ENCODE measurements at regions not wholly inside any gene's neighbourhood (a gene's known extent, or its start where the extent isn't known, plus 50 kb on each side); places are given as distances from the start of the nearest gene placed in this dataset.

- H3K79me2 ChIP-seq (ENCODE audit: low read length) = no peaks in the 10 kb centered on the region
- H4K20me1 ChIP-seq (ENCODE audit: low read length) = no peaks in the 10 kb centered on the region
- H3K27me3 ChIP-seq (ENCODE audit: low read length) = peaks cover 69% of the 10 kb centered on the region
- H3K4me1 ChIP-seq (ENCODE audit: insufficient read depth, low read length) = no peaks in the 10 kb centered on the region
- no peak overlapping the region for H3K9ac ChIP-seq (ENCODE audit: low read length)
- no peak for DNase-seq
- intact Hi-C loops (cut with micrococcal nuclease) = no loop called here
- CTCF ChIA-PET = no interaction called here
- no peaks in the 10 kb centered on the region for H3F3A ChIP-seq (ENCODE audit: low read length, unreplicated experiment)
- H3K4me3 ChIP-seq (ENCODE audit: low read length) = no peak overlapping the region
- TF ChIP-seq CTCF (conservative IDR thresholded peaks at IDR 0.05; ENCODE audit: low read depth, low read length) = no peak
- no peak for TF ChIP-seq EZH2 (IDR thresholded peaks at IDR 0.05; ENCODE audit: low read length, unreplicated experiment)
- no peak for TF ChIP-seq EZH2phosphoT487 (IDR thresholded peaks at IDR 0.05; ENCODE audit: borderline replicate concordance, low read length)
- no peak overlapping the region for H2AFZ ChIP-seq (ENCODE audit: low read length)
- POLR2A ChIA-PET (ENCODE audit: unreplicated experiment) = no interaction called here
- no peak overlapping the region for H3K27ac ChIP-seq (ENCODE audit: low read length)
- H3K36me3 ChIP-seq (ENCODE audit: low read depth, low read length) = no peaks in the 10 kb centered on the region
- ATAC-seq = no peak
- no peak overlapping the region for H3K4me2 ChIP-seq (ENCODE audit: low read length)
- BruUV-seq (replicated peaks) = no TSS peak
- no peaks in the 10 kb centered on the region for H3K9me2 ChIP-seq (replicated peaks; ENCODE audit: low read length)
- no peaks in the 10 kb centered on the region for H3K9me3 ChIP-seq (ENCODE audit: low read length)
Observed at GRCh38 chr2:223365158-223365679, 236.9 kb downstream of the SCG2 start.

GRCh38 chr2:223366566-223366965 is 235.6 kb downstream of the SCG2 start:
- no peak for ATAC-seq
- H3K27me3 ChIP-seq (ENCODE audit: low read length) = peaks cover 69% of the 10 kb centered on the region
- TF ChIP-seq EZH2 (IDR thresholded peaks at IDR 0.05; ENCODE audit: low read length, unreplicated experiment) = no peak
- TF ChIP-seq EZH2phosphoT487 (IDR thresholded peaks at IDR 0.05; ENCODE audit: borderline replicate concordance, low read length) = no peak
- no peak for TF ChIP-seq CTCF (conservative IDR thresholded peaks at IDR 0.05; ENCODE audit: low read depth, low read length)

GRCh38 chr2:223368481-223368880 is 233.7 kb downstream of the SCG2 start:
- POLR2A ChIA-PET (ENCODE audit: unreplicated experiment) = no interaction called here
- no peaks in the 10 kb centered on the region for H3F3A ChIP-seq (ENCODE audit: low read length, unreplicated experiment)
- no peak overlapping the region for H3K27ac ChIP-seq (ENCODE audit: low read length)
- H3K9ac ChIP-seq (ENCODE audit: low read length) = no peak overlapping the region
- no peaks in the 10 kb centered on the region for H3K9me3 ChIP-seq (ENCODE audit: low read length)
- H3K36me3 ChIP-seq (ENCODE audit: low read depth, low read length) = no peaks in the 10 kb centered on the region
- no TSS peak for BruUV-seq (replicated peaks)
- H3K4me2 ChIP-seq (ENCODE audit: low read length) = no peak overlapping the region
- no peak for DNase-seq
- no peaks in the 10 kb centered on the region for H3K9me2 ChIP-seq (replicated peaks; ENCODE audit: low read length)
- no peak for ATAC-seq
- H3K79me2 ChIP-seq (ENCODE audit: low read length) = no peaks in the 10 kb centered on the region
- TF ChIP-seq EZH2 (IDR thresholded peaks at IDR 0.05; ENCODE audit: low read length, unreplicated experiment) (no peak), CTCF (conservative IDR thresholded peaks at IDR 0.05; ENCODE audit: low read depth, low read length) (no peak), EZH2phosphoT487 (IDR thresholded peaks at IDR 0.05; ENCODE audit: borderline replicate concordance, low read length) (no peak)
- no peak overlapping the region for H3K4me3 ChIP-seq (ENCODE audit: low read length)
- no peaks in the 10 kb centered on the region for H4K20me1 ChIP-seq (ENCODE audit: low read length)
- CTCF ChIA-PET = no interaction called here
- H3K27me3 ChIP-seq (ENCODE audit: low read length) = peaks cover 65% of the 10 kb centered on the region
- no peaks in the 10 kb centered on the region for H3K4me1 ChIP-seq (ENCODE audit: insufficient read depth, low read length)
- intact Hi-C loops (cut with micrococcal nuclease) = no loop called here
- no peak overlapping the region for H2AFZ ChIP-seq (ENCODE audit: low read length)

More at GRCh38 chr2:223366566-223366965, 235.6 kb downstream of the SCG2 start:
- H3K4me1 ChIP-seq (ENCODE audit: insufficient read depth, low read length) = no peaks in the 10 kb centered on the region
- no TSS peak for BruUV-seq (replicated peaks)
- ChIA-PET POLR2A (ENCODE audit: unreplicated experiment) (no interaction called here), CTCF (no interaction called here)
- no peaks in the 10 kb centered on the region for H3K79me2 ChIP-seq (ENCODE audit: low read length)
- no peaks in the 10 kb centered on the region for H4K20me1 ChIP-seq (ENCODE audit: low read length)
- no peak overlapping the region for H3K4me2 ChIP-seq (ENCODE audit: low read length)
- no peak overlapping the region for H3K9ac ChIP-seq (ENCODE audit: low read length)
- H3K9me3 ChIP-seq (ENCODE audit: low read length) = no peaks in the 10 kb centered on the region
- H2AFZ ChIP-seq (ENCODE audit: low read length) = no peak overlapping the region
- H3K9me2 ChIP-seq (replicated peaks; ENCODE audit: low read length) = no peaks in the 10 kb centered on the region
- no peak overlapping the region for H3K4me3 ChIP-seq (ENCODE audit: low read length)
- intact Hi-C loops (cut with micrococcal nuclease) = no loop called here
- no peaks in the 10 kb centered on the region for H3F3A ChIP-seq (ENCODE audit: low read length, unreplicated experiment)
- H3K36me3 ChIP-seq (ENCODE audit: low read depth, low read length) = no peaks in the 10 kb centered on the region
- DNase-seq = no peak
- H3K27ac ChIP-seq (ENCODE audit: low read length) = no peak overlapping the region

Measured in PC-3 (cell line).